GM21619 (cell line): ENCODE measurements at regions not wholly inside any gene's neighbourhood (a gene's known extent, or its start where the extent isn't known, plus 50 kb on each side); places are given as distances from the start of the nearest gene placed in this dataset.

ENCODE experiments used
- ATAC-seq: cut with Tn5 transposase; IDR thresholded peaks from one replicate; pipeline ENCODE4 v1.9.1; 2021; ENCODE audit not compliant: unreplicated experiment

DNA sequence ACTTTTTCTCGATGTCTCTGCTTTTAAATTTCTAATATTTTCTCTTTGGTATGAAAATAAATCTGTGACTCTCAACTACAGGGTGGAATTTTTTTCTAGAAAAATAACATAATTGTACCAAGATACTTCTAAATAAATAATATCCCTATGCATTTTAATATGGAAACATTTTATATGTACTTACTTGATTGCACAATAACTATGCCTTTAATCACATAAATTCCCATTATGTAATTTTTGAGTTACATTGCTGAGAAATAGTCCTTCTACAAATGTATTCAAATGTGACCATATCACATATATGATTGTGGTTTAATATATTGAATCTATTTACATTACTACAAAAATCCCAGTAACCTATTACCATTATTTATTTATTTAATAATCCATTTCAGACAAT, 1543.3 kb upstream of the PABPC4L start:
- ATAC-seq: no peak

- no peak for ATAC-seq
Measured at GRCh38 chr4:135741583-135741982, 1540.0 kb upstream of the PABPC4L start.

GRCh38 chr4:135739354-135739753, 1537.8 kb upstream of the PABPC4L start:
- no peak for ATAC-seq

DNA sequence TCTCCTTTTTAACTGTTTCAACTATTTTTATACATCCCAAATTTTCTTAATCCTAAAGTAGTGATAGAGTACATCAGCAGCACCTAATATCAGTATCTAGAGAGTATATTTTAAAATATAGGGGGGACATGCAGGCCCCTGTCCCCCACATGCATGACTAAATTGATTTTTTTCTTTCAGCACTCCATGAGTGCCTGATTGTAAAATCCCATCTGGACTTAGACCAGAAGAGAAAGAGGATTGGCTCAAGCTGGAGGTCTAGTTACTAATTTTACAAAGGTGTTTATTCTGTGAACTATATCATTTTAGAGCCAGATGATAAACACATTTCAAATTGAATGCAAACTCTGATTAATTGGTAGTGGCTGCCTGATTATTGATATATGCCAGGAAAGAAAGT, 1533.9 kb upstream of the PABPC4L start:
- no peak for ATAC-seq

- ATAC-seq: no peak
Measured at GRCh38 chr4:135732448-135732847, 1530.9 kb upstream of the PABPC4L start.

DNA sequence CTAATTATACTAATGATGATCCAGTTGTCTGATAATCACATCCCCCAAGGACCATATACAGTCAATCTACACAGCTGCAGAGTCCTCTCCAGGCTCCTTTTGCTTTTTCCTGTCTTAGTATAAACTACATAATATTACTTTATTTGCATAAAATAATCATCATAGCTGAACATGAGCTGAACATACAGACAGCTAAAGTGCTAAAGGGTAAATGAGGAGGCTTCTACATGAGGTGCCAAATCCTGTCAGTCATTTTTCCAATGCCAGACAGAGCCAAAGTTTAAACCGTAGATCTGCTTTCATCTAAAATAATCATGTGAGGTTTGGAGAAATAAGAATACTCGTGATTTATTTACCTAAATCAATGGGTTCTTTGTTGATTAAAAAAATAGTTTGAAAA, 1530.1 kb upstream of the PABPC4L start:
- no peak for ATAC-seq

GRCh38 chr4:135724421-135724820, 1522.8 kb upstream of the PABPC4L start:
- no peak for ATAC-seq

DNA sequence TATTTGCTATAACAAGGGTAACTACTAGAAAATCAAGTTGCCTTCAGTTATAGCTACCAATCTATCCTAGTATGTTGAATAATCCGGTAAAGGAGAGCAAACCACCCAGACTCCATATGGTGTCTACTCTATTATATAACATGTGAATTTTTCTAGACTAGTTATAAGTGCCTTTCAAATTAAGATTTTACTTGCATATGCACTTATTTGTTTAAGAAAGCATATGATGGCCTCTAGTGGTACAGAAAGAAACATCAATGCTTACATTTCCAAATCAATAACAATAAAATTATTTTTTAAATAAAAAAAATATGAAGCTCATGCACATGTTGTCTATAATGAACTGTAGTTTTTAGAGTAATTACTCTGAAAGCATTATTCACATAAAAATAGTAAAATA, 1516.4 kb upstream of the PABPC4L start:
- no peak for ATAC-seq

DNA sequence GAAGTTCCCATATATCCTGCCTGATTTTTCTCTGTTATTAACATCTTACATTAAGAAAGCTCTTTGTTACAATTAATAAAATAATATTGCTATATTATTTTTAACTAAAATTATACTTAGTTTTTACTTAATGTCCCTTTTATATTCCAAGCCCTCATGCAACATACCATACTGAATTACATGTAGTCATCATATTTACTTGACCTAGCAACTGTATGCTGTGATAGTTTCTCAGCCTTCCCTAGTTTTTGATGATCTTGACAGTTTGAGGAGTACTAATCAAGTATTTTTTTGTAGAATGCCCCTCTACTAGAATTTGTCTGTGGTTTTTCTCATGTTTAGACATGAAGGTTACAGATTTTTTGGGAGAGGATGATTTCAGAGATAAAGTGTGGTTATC, 1503.8 kb upstream of the PABPC4L start:
- no peak for ATAC-seq

GRCh38 chr4:135694066-135694465, 1492.5 kb upstream of the PABPC4L start:
- ATAC-seq: no peak

DNA sequence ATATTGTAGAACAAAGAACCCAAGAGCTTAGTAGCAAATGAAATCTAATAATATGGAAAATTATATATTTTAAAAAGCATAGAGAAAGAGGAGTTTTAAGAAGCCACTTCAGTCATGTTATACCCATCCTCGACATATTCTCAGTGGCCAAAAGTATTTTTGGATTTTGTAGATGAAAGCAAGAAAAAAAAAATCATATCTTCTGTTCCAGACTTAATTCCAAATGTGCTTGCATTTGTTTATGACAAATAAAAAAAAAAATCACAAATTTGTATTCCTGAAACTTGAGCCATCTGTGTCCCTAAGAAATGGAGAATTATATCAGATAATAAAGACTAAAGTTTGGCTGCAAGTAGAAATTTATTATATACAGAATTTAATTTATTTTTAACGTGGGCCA, 1482.4 kb upstream of the PABPC4L start:
- no peak for ATAC-seq

GRCh38 chr4:135672202-135672601, 1470.6 kb upstream of the PABPC4L start:
- ATAC-seq: no peak

DNA sequence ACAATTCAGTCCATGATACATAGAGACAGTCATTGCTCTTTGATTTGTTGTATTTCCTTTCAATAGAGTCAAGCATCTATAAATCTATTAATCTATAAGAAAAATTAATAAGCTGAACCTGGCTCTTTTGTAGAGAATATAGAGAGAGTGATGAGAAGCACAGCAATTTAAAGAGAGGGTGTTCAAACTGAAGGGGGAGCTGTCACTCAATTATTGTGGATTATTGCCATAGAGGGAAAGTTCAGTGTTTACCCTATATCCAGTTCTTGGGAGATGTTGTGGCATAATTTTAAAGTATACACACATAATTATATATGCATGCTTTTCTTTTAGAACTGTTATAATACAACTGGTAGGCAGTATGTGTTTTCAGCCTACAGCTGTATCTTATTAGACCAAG, 1469.0 kb upstream of the PABPC4L start:
- ATAC-seq: no peak
